ENCODE measurements at regions not wholly inside any gene's neighbourhood (a gene's known extent, or its start where the extent isn't known, plus 50 kb on each side); places are given as distances from the start of the nearest gene placed in this dataset.

GRCh38 chr9:80156756-80157472 is 585.1 kb downstream of the TLE4 start:
- no peak overlapping the region for H3K9ac ChIP-seq (ENCODE audit: low read depth, low read length)
- peaks cover 23% of the 10 kb centered on the region for H3K4me1 ChIP-seq (ENCODE audit: control insufficient read depth, insufficient read depth, low read length)
- H3K36me3 ChIP-seq (ENCODE audit: control insufficient read depth, insufficient read depth, low read length), result no peaks in the 10 kb centered on the region
- no peaks in the 10 kb centered on the region for H3K27me3 ChIP-seq (ENCODE audit: control insufficient read depth, insufficient read depth, low read length)
- H3K4me3 ChIP-seq (ENCODE audit: low read depth, low read length), result no peak overlapping the region
- H3K27ac ChIP-seq (ENCODE audit: low read depth, low read length), result no peak overlapping the region
- no peaks in the 10 kb centered on the region for H3K9me3 ChIP-seq (ENCODE audit: control insufficient read depth, insufficient read depth, low read length)

- no peaks in the 10 kb centered on the region for H3K27me3 ChIP-seq (ENCODE audit: control insufficient read depth, insufficient read depth, low read length)
- H3K4me3 ChIP-seq (ENCODE audit: low read depth, low read length), result no peak overlapping the region
- no peaks in the 10 kb centered on the region for H3K36me3 ChIP-seq (ENCODE audit: control insufficient read depth, insufficient read depth, low read length)
- H3K9me3 ChIP-seq (ENCODE audit: control insufficient read depth, insufficient read depth, low read length), result no peaks in the 10 kb centered on the region
- peaks cover 23% of the 10 kb centered on the region for H3K4me1 ChIP-seq (ENCODE audit: control insufficient read depth, insufficient read depth, low read length)
- no peak overlapping the region for H3K27ac ChIP-seq (ENCODE audit: low read depth, low read length)
- H3K9ac ChIP-seq (ENCODE audit: low read depth, low read length), result no peak overlapping the region
Observed at GRCh38 chr9:80156262-80156661, 584.5 kb downstream of the TLE4 start.

- Histone ChIP-seq H3K27ac (ENCODE audit: low read depth, low read length) (no peak overlapping the region), H3K36me3 (ENCODE audit: control insufficient read depth, insufficient read depth, low read length) (no peaks in the 10 kb centered on the region), H3K4me3 (ENCODE audit: low read depth, low read length) (no peak overlapping the region)
Observed at GRCh38 chr9:80147866-80148265, 576.1 kb downstream of the TLE4 start.

GRCh38 chr9:80146466-80146865 is 574.7 kb downstream of the TLE4 start:
- Histone ChIP-seq H3K4me3 (ENCODE audit: low read depth, low read length) (no peak overlapping the region), H3K36me3 (ENCODE audit: control insufficient read depth, insufficient read depth, low read length) (no peaks in the 10 kb centered on the region), H3K27me3 (ENCODE audit: control insufficient read depth, insufficient read depth, low read length) (no peaks in the 10 kb centered on the region), H3K27ac (ENCODE audit: low read depth, low read length) (no peak overlapping the region), H3K9ac (ENCODE audit: low read depth, low read length) (no peak overlapping the region), H3K4me1 (ENCODE audit: control insufficient read depth, insufficient read depth, low read length) (no peaks in the 10 kb centered on the region), H3K9me3 (ENCODE audit: control insufficient read depth, insufficient read depth, low read length) (no peaks in the 10 kb centered on the region)

More at GRCh38 chr9:80147866-80148265, 576.1 kb downstream of the TLE4 start:
- no peaks in the 10 kb centered on the region for H3K27me3 ChIP-seq (ENCODE audit: control insufficient read depth, insufficient read depth, low read length)
- no peak overlapping the region for H3K9ac ChIP-seq (ENCODE audit: low read depth, low read length)
- no peaks in the 10 kb centered on the region for H3K9me3 ChIP-seq (ENCODE audit: control insufficient read depth, insufficient read depth, low read length)
- H3K4me1 ChIP-seq (ENCODE audit: control insufficient read depth, insufficient read depth, low read length), result no peaks in the 10 kb centered on the region

GRCh38 chr9:80144856-80145255 is 573.1 kb downstream of the TLE4 start:
- H3K9ac ChIP-seq (ENCODE audit: low read depth, low read length), result no peak overlapping the region
- no peaks in the 10 kb centered on the region for H3K9me3 ChIP-seq (ENCODE audit: control insufficient read depth, insufficient read depth, low read length)
- H3K27me3 ChIP-seq (ENCODE audit: control insufficient read depth, insufficient read depth, low read length), result no peaks in the 10 kb centered on the region
- H3K36me3 ChIP-seq (ENCODE audit: control insufficient read depth, insufficient read depth, low read length), result no peaks in the 10 kb centered on the region
- H3K4me3 ChIP-seq (ENCODE audit: low read depth, low read length), result no peak overlapping the region
- no peak overlapping the region for H3K27ac ChIP-seq (ENCODE audit: low read depth, low read length)
- H3K4me1 ChIP-seq (ENCODE audit: control insufficient read depth, insufficient read depth, low read length), result no peaks in the 10 kb centered on the region

GRCh38 chr9:80144406-80144805 is 572.6 kb downstream of the TLE4 start:
- Histone ChIP-seq H3K27me3 (ENCODE audit: control insufficient read depth, insufficient read depth, low read length) (no peaks in the 10 kb centered on the region), H3K4me1 (ENCODE audit: control insufficient read depth, insufficient read depth, low read length) (no peaks in the 10 kb centered on the region), H3K9me3 (ENCODE audit: control insufficient read depth, insufficient read depth, low read length) (no peaks in the 10 kb centered on the region), H3K36me3 (ENCODE audit: control insufficient read depth, insufficient read depth, low read length) (no peaks in the 10 kb centered on the region), H3K27ac (ENCODE audit: low read depth, low read length) (no peak overlapping the region), H3K4me3 (ENCODE audit: low read depth, low read length) (no peak overlapping the region), H3K9ac (ENCODE audit: low read depth, low read length) (no peak overlapping the region)

- no peak overlapping the region for H3K27ac ChIP-seq (ENCODE audit: low read depth, low read length)
Observed at GRCh38 chr9:80143899-80144298, 572.1 kb downstream of the TLE4 start.

GRCh38 chr9:80134487-80134886 is 562.7 kb downstream of the TLE4 start:
- Histone ChIP-seq H3K36me3 (ENCODE audit: control insufficient read depth, insufficient read depth, low read length) (no peaks in the 10 kb centered on the region), H3K9ac (ENCODE audit: low read depth, low read length) (no peak overlapping the region), H3K4me1 (ENCODE audit: control insufficient read depth, insufficient read depth, low read length) (peaks cover 9% of the 10 kb centered on the region), H3K4me3 (ENCODE audit: low read depth, low read length) (no peak overlapping the region), H3K27me3 (ENCODE audit: control insufficient read depth, insufficient read depth, low read length) (no peaks in the 10 kb centered on the region), H3K27ac (ENCODE audit: low read depth, low read length) (no peak overlapping the region), H3K9me3 (ENCODE audit: control insufficient read depth, insufficient read depth, low read length) (no peaks in the 10 kb centered on the region)

More at GRCh38 chr9:80143899-80144298, 572.1 kb downstream of the TLE4 start:
- Histone ChIP-seq H3K4me1 (ENCODE audit: control insufficient read depth, insufficient read depth, low read length) (no peaks in the 10 kb centered on the region), H3K27me3 (ENCODE audit: control insufficient read depth, insufficient read depth, low read length) (no peaks in the 10 kb centered on the region), H3K9ac (ENCODE audit: low read depth, low read length) (no peak overlapping the region), H3K4me3 (ENCODE audit: low read depth, low read length) (no peak overlapping the region), H3K9me3 (ENCODE audit: control insufficient read depth, insufficient read depth, low read length) (no peaks in the 10 kb centered on the region), H3K36me3 (ENCODE audit: control insufficient read depth, insufficient read depth, low read length) (no peaks in the 10 kb centered on the region)

- H3K27ac ChIP-seq (ENCODE audit: low read depth, low read length), result no peak overlapping the region
- no peaks in the 10 kb centered on the region for H3K36me3 ChIP-seq (ENCODE audit: control insufficient read depth, insufficient read depth, low read length)
- no peak overlapping the region for H3K4me3 ChIP-seq (ENCODE audit: low read depth, low read length)
Observed at GRCh38 chr9:80131627-80132026, 559.9 kb downstream of the TLE4 start.

GRCh38 chr9:80127920-80128319 is 556.2 kb downstream of the TLE4 start:
- Histone ChIP-seq H3K4me3 (ENCODE audit: low read depth, low read length) (no peak overlapping the region), H3K9me3 (ENCODE audit: control insufficient read depth, insufficient read depth, low read length) (no peaks in the 10 kb centered on the region), H3K27me3 (ENCODE audit: control insufficient read depth, insufficient read depth, low read length) (no peaks in the 10 kb centered on the region), H3K9ac (ENCODE audit: low read depth, low read length) (no peak overlapping the region), H3K4me1 (ENCODE audit: control insufficient read depth, insufficient read depth, low read length) (no peaks in the 10 kb centered on the region), H3K27ac (ENCODE audit: low read depth, low read length) (no peak overlapping the region), H3K36me3 (ENCODE audit: control insufficient read depth, insufficient read depth, low read length) (no peaks in the 10 kb centered on the region)

More at GRCh38 chr9:80131627-80132026, 559.9 kb downstream of the TLE4 start:
- H3K9ac ChIP-seq (ENCODE audit: low read depth, low read length), result no peak overlapping the region
- no peaks in the 10 kb centered on the region for H3K9me3 ChIP-seq (ENCODE audit: control insufficient read depth, insufficient read depth, low read length)
- peaks cover 9% of the 10 kb centered on the region for H3K4me1 ChIP-seq (ENCODE audit: control insufficient read depth, insufficient read depth, low read length)
- no peaks in the 10 kb centered on the region for H3K27me3 ChIP-seq (ENCODE audit: control insufficient read depth, insufficient read depth, low read length)

- Histone ChIP-seq H3K27me3 (ENCODE audit: control insufficient read depth, insufficient read depth, low read length) (no peaks in the 10 kb centered on the region), H3K9me3 (ENCODE audit: control insufficient read depth, insufficient read depth, low read length) (no peaks in the 10 kb centered on the region)
Observed at GRCh38 chr9:80125731-80126264, 554.0 kb downstream of the TLE4 start.

More at GRCh38 chr9:80125731-80126264, 554.0 kb downstream of the TLE4 start:
- Histone ChIP-seq H3K4me3 (ENCODE audit: low read depth, low read length) (no peak overlapping the region), H3K36me3 (ENCODE audit: control insufficient read depth, insufficient read depth, low read length) (no peaks in the 10 kb centered on the region), H3K27ac (ENCODE audit: low read depth, low read length) (no peak overlapping the region), H3K9ac (ENCODE audit: low read depth, low read length) (no peak overlapping the region), H3K4me1 (ENCODE audit: control insufficient read depth, insufficient read depth, low read length) (no peaks in the 10 kb centered on the region)
